HG02763 (cell line): ENCODE measurements at regions not wholly inside any gene's neighbourhood (a gene's known extent, or its start where the extent isn't known, plus 50 kb on each side); places are given as distances from the start of the nearest gene placed in this dataset.
"Not testable (repeated sequence)": the region's sequence is repeated elsewhere in the genome, so short reads cannot be mapped to it uniquely, and the experiment has no call there.

Experiments
- ATAC-seq: cut with Tn5 transposase; IDR thresholded peaks from one replicate; pipeline ENCODE4 v1.9.1; 2021; ENCODE audit warnings: mild to moderate bottlenecking, moderate library complexity; ENCODE audit not compliant: unreplicated experiment

GRCh38 chr4:189888407-189888806 is 52.3 kb upstream of the FRG1 start:
- ATAC-seq: not testable (repeated sequence)
